Endothelial cell of umbilical vein (primary cell): ENCODE measurements at regions not wholly inside any gene's neighbourhood (a gene's known extent, or its start where the extent isn't known, plus 50 kb on each side); places are given as distances from the start of the nearest gene placed in this dataset.

Source experiments
- BruUV-seq: library from RNA; stranded (reverse); fragments of 400-500 nt; replicated peaks from 2 replicates; lab custom pipeline; 2021; lab: Mats Ljungman, UMichigan
- CTCF ChIA-PET: fragments of 300-600, 350-600 bp; sonication (Branson Sonifier 250); formaldehyde crosslinking; loops from one replicate; lab custom pipeline; 2021; ENCODE audit warnings: antibody characterized with exemption, inconsistent platforms; lab: Charles Lee
- POLR2A ChIA-PET: fragments of 300-600, 350-600 bp; sonication (Branson Sonifier 250); formaldehyde crosslinking; loops from one replicate; lab custom pipeline; 2021; ENCODE audit warnings: antibody characterized with exemption, inconsistent platforms; lab: Charles Lee
- DNase-seq: peaks from one replicate; pipeline ENCODE4 v3.0.0-alpha.2; 2011; ENCODE audit warnings: low read depth, low spot score
- FAIRE-seq: peaks from 2 replicates; lab custom pipeline; 2011; peaks lifted over from hg19 to GRCh38; lab: Jason Lieb, UNC
- H2AFZ ChIP-seq: 2 replicates; pipeline ENCODE4 v1.6.0; 2012; ENCODE audit warnings: low read depth, low read length, control low read depth, inconsistent platforms
- H3K27ac ChIP-seq: 2 replicates; pipeline ENCODE4 v1.5.1; 2011; ENCODE audit warnings: low read depth, mild to moderate bottlenecking, control low read depth, low read length, moderate library complexity; ENCODE audit not compliant: insufficient read depth
- H3K27me3 ChIP-seq, 2 experiments: 2 replicates each; pipeline versions ENCODE4 v1.6.0 to v1.6.1; 2011; ENCODE audit warnings: low read length in 2 of 2, mixed read lengths in 1 of 2; ENCODE audit not compliant: control insufficient read depth in 2 of 2, insufficient read depth in 2 of 2
- H3K36me3 ChIP-seq, 2 experiments: 2 replicates in 1 of 2; 3 replicates in 1 of 2; pipeline ENCODE4 v1.5.1; 2011; ENCODE audit warnings: low read length in 2 of 2, mild to moderate bottlenecking in 1 of 2, moderate library complexity in 1 of 2; ENCODE audit not compliant: control insufficient read depth in 2 of 2, insufficient read depth in 2 of 2; ENCODE audit errors: extremely low read depth in 1 of 2
- H3K4me1 ChIP-seq: 3 replicates; pipeline ENCODE4 v1.5.1; 2011; ENCODE audit warnings: mild to moderate bottlenecking, low read length; ENCODE audit not compliant: control insufficient read depth, insufficient read depth; ENCODE audit errors: extremely low read depth
- H3K4me2 ChIP-seq: 2 replicates; pipeline ENCODE4 v1.6.1; 2011; ENCODE audit warnings: low read length, control low read depth, mixed read lengths; ENCODE audit not compliant: insufficient read depth
- H3K4me3 ChIP-seq, 3 experiments: fragments of 200-600 bp in 1 of 3; sonication (generic), shearing (Covaris generic) in 1 of 3; replicated peaks in 1 of 3; 2 replicates each; pipeline ENCODE4 v1.5.1; 2011 to 2016; ENCODE audit warnings: control low read depth in 3 of 3, low read length in 3 of 3, mild to moderate bottlenecking in 2 of 3, inconsistent platforms in 1 of 3, low read depth in 1 of 3, moderate library complexity in 1 of 3; ENCODE audit not compliant: insufficient read depth in 1 of 3
- H3K79me2 ChIP-seq: 2 replicates; pipeline ENCODE4 v1.6.0; 2012; ENCODE audit warnings: low read length, inconsistent platforms; ENCODE audit not compliant: control insufficient read depth, insufficient read depth
- H3K9ac ChIP-seq: replicated peaks from 2 replicates; pipeline ENCODE3; 2011; ENCODE audit warnings: low read length, control low read depth; ENCODE audit not compliant: insufficient read depth; ENCODE audit errors: extremely low read depth
- H3K9me1 ChIP-seq: replicated peaks from 3 replicates; pipeline ENCODE4 v1.6.0; 2011; ENCODE audit warnings: mild to moderate bottlenecking, low read length; ENCODE audit not compliant: control insufficient read depth, insufficient read depth; ENCODE audit errors: extremely low read depth
- H3K9me3 ChIP-seq: replicated peaks from 2 replicates; pipeline ENCODE4 v1.5.1; 2012; ENCODE audit warnings: low read length, inconsistent platforms; ENCODE audit not compliant: control insufficient read depth, insufficient read depth
- H4K20me1 ChIP-seq: replicated peaks from 2 replicates; pipeline ENCODE3; 2011; ENCODE audit warnings: mild to moderate bottlenecking, low read length; ENCODE audit not compliant: control insufficient read depth, insufficient read depth; ENCODE audit errors: extremely low read depth
- CTCF ChIP-seq, 2 donors: IDR thresholded peaks; 1 replicate in 1 of 2; 2 replicates in 1 of 2; pipeline ENCODE4 v1.5.1; 2011; ENCODE audit warnings: low read length in 2 of 2, mild to moderate bottlenecking in 2 of 2, moderate library complexity in 2 of 2, control low read depth in 1 of 2, inconsistent platforms in 1 of 2, low read depth in 1 of 2; ENCODE audit not compliant: insufficient read depth in 1 of 2; ENCODE audit errors: extremely low read depth in 1 of 2
- EZH2 ChIP-seq: IDR thresholded peaks from 2 replicates; pipeline ENCODE4 v1.6.1; 2012; ENCODE audit warnings: borderline replicate concordance, low read depth, mild to moderate bottlenecking, moderate library complexity, low read length, inconsistent platforms; ENCODE audit not compliant: severe bottlenecking
- FOS ChIP-seq: IDR thresholded peaks from 2 replicates; pipeline ENCODE4 v1.6.1; 2011; ENCODE audit warnings: mild to moderate bottlenecking, low read length, moderate library complexity, borderline replicate concordance; ENCODE audit not compliant: insufficient read depth
- GATA2 ChIP-seq: IDR thresholded peaks from 2 replicates; pipeline ENCODE4 v1.7.0; 2011; ENCODE audit warnings: low read depth, mild to moderate bottlenecking, moderate library complexity, mixed read lengths, low read length; ENCODE audit not compliant: insufficient read length, insufficient read depth
- JUN ChIP-seq: IDR thresholded peaks from 2 replicates; pipeline ENCODE4 v1.6.1; 2011; ENCODE audit warnings: borderline replicate concordance, low read depth; ENCODE audit not compliant: insufficient read length, insufficient read depth
- MAX ChIP-seq: IDR thresholded peaks from 2 replicates; pipeline ENCODE4 v1.6.1; 2011; ENCODE audit not compliant: insufficient read depth, insufficient read length
- dilution Hi-C: fragments of 300-500 bp; cut with MboI; formaldehyde crosslinking; loops from one replicate; pipeline ENCODE4 v1.15.0; 2019; ENCODE audit warnings: low sequenced_read_pairs; ENCODE audit not compliant: extremely low pct_ligation_motif_present
- intact Hi-C: fragments of 100-400 bp; cut with micrococcal nuclease; formaldehyde crosslinking; loops from one replicate; pipeline ENCODE4 v1.10.0; 2022

DNA sequence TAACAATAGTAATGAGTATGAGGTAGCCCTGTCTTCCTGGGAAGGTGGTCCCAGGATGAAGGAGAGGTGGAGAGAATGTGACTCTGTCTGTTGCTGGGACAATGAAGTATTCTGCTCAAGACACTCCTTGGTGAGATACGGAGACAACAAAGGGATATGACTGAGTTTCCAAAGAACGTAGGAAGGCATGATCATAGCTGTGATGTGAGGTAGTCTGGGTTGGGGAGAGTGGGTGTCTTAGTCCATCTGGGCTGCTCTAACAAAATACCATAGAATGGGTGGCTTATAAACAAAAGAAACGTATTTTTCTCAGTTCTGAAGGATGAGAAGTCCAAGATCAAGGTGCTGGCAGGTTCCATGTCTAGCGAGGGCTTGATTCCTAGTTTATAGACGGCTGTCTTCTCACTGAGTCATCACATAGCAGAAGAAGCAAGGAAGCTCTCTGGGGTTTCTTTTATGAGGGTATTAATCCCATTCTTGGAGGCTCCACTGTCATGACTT is 84.9 kb upstream of the RHOBTB1 start:
- TF ChIP-seq FOS (peak; percentile 15), EZH2 (no peak), JUN (peak; percentile 30)
- no peaks in the 10 kb centered on the region for H4K20me1 ChIP-seq
- dilution Hi-C loops (no loop called here), intact Hi-C loops (loop anchor here (10.0 kb wide), 1 partner anchor 256 kb away; no protein-coding TSS in a partner anchor)
- FAIRE-seq, result no peak
- H3K36me3 ChIP-seq, result no peaks in the 10 kb centered on the region
- H3K27me3 ChIP-seq, result peaks cover 0 to 4% of the 10 kb centered on the region in 2 experiments
- H3K9me1 ChIP-seq, result no peaks in the 10 kb centered on the region
- no peak for DNase-seq
- no TSS peak for BruUV-seq
- no peak overlapping the region for H3K9ac ChIP-seq
- H2AFZ ChIP-seq, result no peak overlapping the region
- H3K79me2 ChIP-seq, result no peaks in the 10 kb centered on the region
- no peak overlapping the region for H3K4me2 ChIP-seq
- no peak overlapping the region for H3K4me3 ChIP-seq
- POLR2A ChIA-PET, result no interaction called here
- no peak overlapping the region for H3K27ac ChIP-seq
- CTCF ChIA-PET, result no interaction called here
- H3K4me1 ChIP-seq, result no peaks in the 10 kb centered on the region
- no peaks in the 10 kb centered on the region for H3K9me3 ChIP-seq

GRCh38 chr10:61024856-61025201 is 80.8 kb upstream of the RHOBTB1 start:
- H3K4me2 ChIP-seq, result no peak overlapping the region
- no peaks in the 10 kb centered on the region for H4K20me1 ChIP-seq
- POLR2A ChIA-PET, result no interaction called here
- FAIRE-seq (peak; percentile 83), DNase-seq (no peak)
- no peak overlapping the region for H3K9ac ChIP-seq
- dilution Hi-C loops (no loop called here), intact Hi-C loops (loop anchor here (10.0 kb wide), 1 partner anchor 260 kb away; no protein-coding TSS in a partner anchor)
- no peak overlapping the region for H3K4me3 ChIP-seq
- H3K9me1 ChIP-seq, result no peaks in the 10 kb centered on the region
- BruUV-seq, result no TSS peak
- no peak overlapping the region for H2AFZ ChIP-seq
- CTCF ChIA-PET, result interaction anchor here (0.6 to 2.4 kb wide), 42 partner anchors 9 to 723 kb away, joined by 3 to 21 read pairs (median 5); no protein-coding TSS in a partner anchor
- no peaks in the 10 kb centered on the region for H3K79me2 ChIP-seq
- H3K9me3 ChIP-seq, result no peaks in the 10 kb centered on the region
- H3K36me3 ChIP-seq, result no peaks in the 10 kb centered on the region
- peaks cover 0 to 4% of the 10 kb centered on the region in 2 experiments for H3K27me3 ChIP-seq
- peak; percentile 82 for TF ChIP-seq CTCF (IDR thresholded peaks at IDR 0.05; ENCODE audit: extremely low read depth in 1 of 2, insufficient read depth in 1 of 2, low read depth in 1 of 2, low read length in 2 of 2)
- TF ChIP-seq MAX, result no peak
- no peak for TF ChIP-seq GATA2
- H3K4me1 ChIP-seq, result no peaks in the 10 kb centered on the region
- H3K27ac ChIP-seq, result no peak overlapping the region
